DND-41 (cell line): ENCODE measurements at regions not wholly inside any gene's neighbourhood (a gene's known extent, or its start where the extent isn't known, plus 50 kb on each side); places are given as distances from the start of the nearest gene placed in this dataset.

ENCODE experiments used
- ATAC-seq: fragments of 200-7000 bp; cut with Tn5 transposase; 3 replicates; pipeline ENCODE4 v1.9.1; 2021; ENCODE audit warnings: low read depth; ENCODE audit not compliant: insufficient read depth
- DNase-seq: peaks from one replicate; pipeline ENCODE4 v3.0.0-alpha.2; 2020
- H2AFZ ChIP-seq: 2 replicates; pipeline ENCODE4 v1.6.0; 2012; ENCODE audit warnings: low read depth, low read length
- H3K27ac ChIP-seq: 2 replicates; pipeline ENCODE4 v1.5.1; 2012; ENCODE audit warnings: low read length, inconsistent platforms
- H3K27me3 ChIP-seq: fragments of 200-600 bp; sonication (generic); 2 replicates; pipeline ENCODE4 v1.6.0; 2012; ENCODE audit warnings: low read length, mild to moderate bottlenecking, inconsistent platforms; ENCODE audit not compliant: insufficient read depth, poor library complexity
- H3K36me3 ChIP-seq: 2 replicates; pipeline ENCODE4 v1.5.1; 2012; ENCODE audit warnings: low read length, inconsistent platforms; ENCODE audit not compliant: insufficient read depth
- H3K4me1 ChIP-seq: 2 replicates; pipeline ENCODE4 v1.5.1; 2012; ENCODE audit warnings: mild to moderate bottlenecking, low read length; ENCODE audit not compliant: insufficient read depth
- H3K4me2 ChIP-seq: 2 replicates; pipeline ENCODE4 v1.6.0; 2012; ENCODE audit warnings: mild to moderate bottlenecking, moderate library complexity, low read length, inconsistent platforms; ENCODE audit not compliant: insufficient read depth
- H3K4me3 ChIP-seq, 2 experiments: fragments of 200-600 bp in 1 of 2; shearing (Covaris generic) in 1 of 2; 2 replicates each; pipeline ENCODE4 v1.5.1; 2012 to 2016; ENCODE audit warnings: inconsistent platforms in 2 of 2, low read length in 2 of 2, mild to moderate bottlenecking in 2 of 2, low read depth in 1 of 2, moderate library complexity in 1 of 2
- H3K79me2 ChIP-seq: 2 replicates; pipeline ENCODE4 v1.6.0; 2012; ENCODE audit warnings: low read length, inconsistent platforms; ENCODE audit not compliant: insufficient read depth
- H3K9ac ChIP-seq: 2 replicates; pipeline ENCODE4 v1.6.0; 2012; ENCODE audit warnings: low read depth, mild to moderate bottlenecking, inconsistent platforms, low read length, moderate library complexity
- H3K9me3 ChIP-seq: 2 replicates; pipeline ENCODE4 v1.5.1; 2012; ENCODE audit warnings: low read length, moderate library complexity, mild to moderate bottlenecking, inconsistent platforms; ENCODE audit not compliant: insufficient read depth, severe bottlenecking
- H4K20me1 ChIP-seq: 2 replicates; pipeline ENCODE4 v1.6.0; 2012; ENCODE audit warnings: low read length; ENCODE audit not compliant: insufficient read depth
- EZH2 ChIP-seq: IDR thresholded peaks from 3 replicates; pipeline ENCODE4 v1.6.1; 2012; ENCODE audit warnings: borderline replicate concordance, low read depth, mild to moderate bottlenecking, moderate library complexity, low read length, inconsistent platforms; ENCODE audit not compliant: severe bottlenecking
- TF ChIP-seq, protein P1 (sequence below): IDR thresholded peaks from 2 replicates; pipeline ENCODE4 v1.5.1; 2012; ENCODE audit warnings: borderline replicate concordance, low read length, moderate library complexity, mild to moderate bottlenecking; ENCODE audit not compliant: poor library complexity, severe bottlenecking; ENCODE audit errors: extremely low read depth

DNA sequence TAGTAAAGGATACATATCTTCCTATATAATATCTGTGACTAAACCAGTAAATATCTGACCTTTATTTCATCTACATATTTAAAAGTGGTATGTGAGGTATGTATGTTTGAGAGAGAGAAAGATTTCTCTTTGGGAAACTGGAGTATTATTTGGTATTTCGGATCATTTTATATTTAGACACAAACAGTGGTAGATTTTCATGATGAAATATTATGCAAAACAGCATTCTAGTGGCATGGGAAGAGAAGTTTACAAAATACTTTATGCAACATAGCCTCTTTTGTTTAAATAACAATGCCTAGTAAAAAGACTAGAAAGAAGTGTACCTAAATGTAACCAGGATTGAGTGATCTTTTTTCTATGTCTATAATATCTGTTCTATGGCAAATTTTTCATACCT lies 98.6 kb upstream of the TMEM168 start:
- Histone ChIP-seq H3K36me3 (peaks cover 17% of the 10 kb centered on the region), H3K4me2 (no peak overlapping the region), H2AFZ (no peak overlapping the region), H4K20me1 (no peaks in the 10 kb centered on the region), H3K4me1 (no peaks in the 10 kb centered on the region), H3K27me3 (no peaks in the 10 kb centered on the region), H3K9me3 (no peaks in the 10 kb centered on the region), H3K9ac (no peak overlapping the region), H3K4me3 (no peak overlapping the region), H3K27ac (no peak overlapping the region), H3K79me2 (no peaks in the 10 kb centered on the region)
- DNase-seq, result no peak
- ATAC-seq, result no peak
- TF ChIP-seq EZH2, result no peak
- TF ChIP-seq, protein P1, sequence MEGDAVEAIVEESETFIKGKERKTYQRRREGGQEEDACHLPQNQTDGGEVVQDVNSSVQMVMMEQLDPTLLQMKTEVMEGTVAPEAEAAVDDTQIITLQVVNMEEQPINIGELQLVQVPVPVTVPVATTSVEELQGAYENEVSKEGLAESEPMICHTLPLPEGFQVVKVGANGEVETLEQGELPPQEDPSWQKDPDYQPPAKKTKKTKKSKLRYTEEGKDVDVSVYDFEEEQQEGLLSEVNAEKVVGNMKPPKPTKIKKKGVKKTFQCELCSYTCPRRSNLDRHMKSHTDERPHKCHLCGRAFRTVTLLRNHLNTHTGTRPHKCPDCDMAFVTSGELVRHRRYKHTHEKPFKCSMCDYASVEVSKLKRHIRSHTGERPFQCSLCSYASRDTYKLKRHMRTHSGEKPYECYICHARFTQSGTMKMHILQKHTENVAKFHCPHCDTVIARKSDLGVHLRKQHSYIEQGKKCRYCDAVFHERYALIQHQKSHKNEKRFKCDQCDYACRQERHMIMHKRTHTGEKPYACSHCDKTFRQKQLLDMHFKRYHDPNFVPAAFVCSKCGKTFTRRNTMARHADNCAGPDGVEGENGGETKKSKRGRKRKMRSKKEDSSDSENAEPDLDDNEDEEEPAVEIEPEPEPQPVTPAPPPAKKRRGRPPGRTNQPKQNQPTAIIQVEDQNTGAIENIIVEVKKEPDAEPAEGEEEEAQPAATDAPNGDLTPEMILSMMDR, result no peak

DNA sequence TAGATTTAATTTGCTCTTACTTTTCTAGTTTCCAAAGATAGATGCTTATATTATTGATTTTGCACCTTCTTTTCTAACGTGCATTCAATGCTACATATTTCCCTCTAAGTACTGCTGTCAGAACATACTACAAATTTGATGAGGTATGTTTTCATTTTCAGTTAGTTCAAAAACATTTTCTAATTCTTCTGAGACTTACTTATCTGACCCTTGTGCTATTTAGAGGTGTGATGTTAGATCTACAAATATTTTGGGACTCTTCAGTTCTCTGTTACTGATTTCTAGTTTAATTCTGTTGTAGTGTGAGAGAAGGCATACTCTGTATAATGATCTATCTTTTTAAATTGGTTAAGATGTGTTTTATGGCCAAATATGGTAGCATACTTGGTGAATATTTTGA lies 97.8 kb upstream of the TMEM168 start:
- no peaks in the 10 kb centered on the region for H3K4me1 ChIP-seq
- ATAC-seq (no peak), DNase-seq (no peak)
- no peaks in the 10 kb centered on the region for H3K9me3 ChIP-seq
- no peak overlapping the region for H2AFZ ChIP-seq
- no peak overlapping the region for H3K4me2 ChIP-seq
- H3K27me3 ChIP-seq, result no peaks in the 10 kb centered on the region
- H3K4me3 ChIP-seq, result no peak overlapping the region
- no peak overlapping the region for H3K27ac ChIP-seq
- H3K36me3 ChIP-seq, result peaks cover 10% of the 10 kb centered on the region
- TF ChIP-seq EZH2, result no peak
- TF ChIP-seq, protein P1, result no peak
- H3K9ac ChIP-seq, result no peak overlapping the region
- H4K20me1 ChIP-seq, result no peaks in the 10 kb centered on the region
- no peaks in the 10 kb centered on the region for H3K79me2 ChIP-seq

DNA sequence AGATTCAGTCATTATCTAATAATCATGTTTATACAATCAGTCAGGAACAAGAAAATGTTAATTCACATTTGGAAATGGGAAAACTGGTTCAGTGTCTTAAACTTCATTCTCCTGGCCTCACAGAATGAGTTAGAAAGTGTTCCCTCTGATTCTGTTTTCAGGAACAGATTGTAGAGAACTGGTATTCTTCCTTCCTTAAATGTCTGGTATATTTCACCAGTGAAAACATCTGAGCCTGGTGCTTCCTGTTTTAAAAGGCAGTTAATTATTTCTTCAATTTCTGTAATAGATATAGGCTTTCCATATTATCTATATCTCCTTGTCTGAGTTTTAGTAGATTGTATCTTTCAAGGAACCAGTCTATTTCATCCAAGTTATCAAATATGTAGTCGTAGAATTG lies 97.1 kb upstream of the TMEM168 start:
- Histone ChIP-seq H3K4me1 (no peaks in the 10 kb centered on the region), H3K79me2 (no peaks in the 10 kb centered on the region), H3K27me3 (no peaks in the 10 kb centered on the region), H3K36me3 (peaks cover 7% of the 10 kb centered on the region; the same call in 1 of the 2 replicates), H3K4me3 (no peak overlapping the region), H3K27ac (no peak overlapping the region), H2AFZ (no peak overlapping the region), H4K20me1 (no peaks in the 10 kb centered on the region), H3K9me3 (no peaks in the 10 kb centered on the region), H3K4me2 (no peak overlapping the region), H3K9ac (no peak overlapping the region)
- ATAC-seq (no peak), DNase-seq (no peak)
- TF ChIP-seq EZH2, result no peak
- TF ChIP-seq, protein P1, result no peak

DNA sequence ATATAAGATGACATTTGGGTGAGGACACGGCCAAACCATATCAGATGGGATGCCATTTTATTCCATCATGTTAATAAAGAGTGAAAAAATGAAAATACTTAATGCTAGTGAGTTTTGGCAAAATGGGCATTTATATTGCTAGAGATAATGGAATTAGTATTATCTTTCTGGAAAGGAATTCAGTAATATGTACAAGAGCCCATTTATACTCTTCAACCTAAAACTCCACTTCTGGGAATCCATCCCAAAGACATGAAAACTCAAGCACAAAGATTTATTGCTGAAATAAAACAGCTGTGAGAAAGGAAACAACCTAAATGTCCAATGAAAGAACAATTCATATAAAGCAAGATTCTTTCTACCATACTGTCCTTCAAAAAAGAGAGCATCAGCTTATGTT lies 96.0 kb upstream of the TMEM168 start:
- Histone ChIP-seq H3K4me3 (no peak overlapping the region), H3K27me3 (no peaks in the 10 kb centered on the region), H3K9me3 (no peaks in the 10 kb centered on the region), H4K20me1 (no peaks in the 10 kb centered on the region), H3K4me1 (no peaks in the 10 kb centered on the region), H3K36me3 (peaks cover 7% of the 10 kb centered on the region; the same call in 1 of the 2 replicates), H3K9ac (no peak overlapping the region), H3K27ac (no peak overlapping the region), H3K79me2 (no peaks in the 10 kb centered on the region), H3K4me2 (no peak overlapping the region), H2AFZ (no peak overlapping the region)
- no peak for TF ChIP-seq EZH2
- TF ChIP-seq, protein P1, result no peak
- DNase-seq (no peak), ATAC-seq (no peak)
